GM19023 (cell line): ENCODE measurements at regions not wholly inside any gene's neighbourhood (a gene's known extent, or its start where the extent isn't known, plus 50 kb on each side); places are given as distances from the start of the nearest gene placed in this dataset.
"Not testable (repeated sequence)": the region's sequence is repeated elsewhere in the genome, so short reads cannot be mapped to it uniquely, and the experiment has no call there.

ENCODE experiments used
- ATAC-seq: cut with Tn5 transposase; IDR thresholded peaks from one replicate; pipeline ENCODE4 v1.9.1; 2021; ENCODE audit warnings: mild to moderate bottlenecking, moderate library complexity; ENCODE audit not compliant: unreplicated experiment

GRCh38 chr2:121064186-121064585, 220.8 kb downstream of the TFCP2L1 start:
- no peak for ATAC-seq

- no peak for ATAC-seq
Observed at GRCh38 chr2:121065239-121065638, 219.8 kb downstream of the TFCP2L1 start.

DNA sequence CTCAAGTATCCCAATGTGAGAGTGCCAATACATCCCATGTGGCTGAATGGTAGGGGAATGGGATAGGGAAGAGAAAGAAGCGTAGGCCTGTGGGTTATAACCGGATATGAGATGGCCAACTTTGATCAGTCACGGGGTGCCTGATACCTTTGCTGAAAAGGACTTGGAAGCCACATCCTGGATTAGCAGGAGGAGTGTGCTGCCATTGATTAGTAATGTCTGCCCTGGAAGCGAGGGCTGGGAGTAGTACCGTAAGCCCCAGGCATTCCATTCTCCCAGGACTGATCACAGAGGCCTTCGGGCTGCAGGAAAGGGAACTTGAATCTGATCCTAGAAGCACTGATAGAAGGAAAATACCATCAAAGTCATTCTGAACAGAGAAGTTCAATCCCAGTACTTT, 218.5 kb downstream of the TFCP2L1 start:
- ATAC-seq: no peak

DNA sequence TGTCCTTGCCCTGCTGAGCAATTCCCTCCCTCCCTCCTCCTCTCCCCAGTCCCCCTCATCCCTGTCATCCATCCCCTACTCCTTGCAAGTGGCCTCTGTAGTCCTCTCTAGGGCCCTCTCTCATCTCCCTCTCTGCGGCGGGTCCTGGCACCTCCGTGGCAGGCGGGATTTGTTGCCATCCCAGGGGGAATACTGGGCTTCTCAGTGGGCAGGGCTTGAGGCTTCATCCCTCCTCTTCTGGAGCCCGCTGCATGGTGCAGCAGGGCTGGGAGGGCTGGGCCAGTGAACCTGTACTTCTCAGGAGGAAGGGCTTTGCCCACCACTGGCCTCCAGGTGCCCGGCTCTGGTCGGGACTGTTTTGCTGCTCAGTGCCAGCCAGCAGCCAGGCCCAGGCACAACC, 216.2 kb downstream of the TFCP2L1 start:
- ATAC-seq: no peak

DNA sequence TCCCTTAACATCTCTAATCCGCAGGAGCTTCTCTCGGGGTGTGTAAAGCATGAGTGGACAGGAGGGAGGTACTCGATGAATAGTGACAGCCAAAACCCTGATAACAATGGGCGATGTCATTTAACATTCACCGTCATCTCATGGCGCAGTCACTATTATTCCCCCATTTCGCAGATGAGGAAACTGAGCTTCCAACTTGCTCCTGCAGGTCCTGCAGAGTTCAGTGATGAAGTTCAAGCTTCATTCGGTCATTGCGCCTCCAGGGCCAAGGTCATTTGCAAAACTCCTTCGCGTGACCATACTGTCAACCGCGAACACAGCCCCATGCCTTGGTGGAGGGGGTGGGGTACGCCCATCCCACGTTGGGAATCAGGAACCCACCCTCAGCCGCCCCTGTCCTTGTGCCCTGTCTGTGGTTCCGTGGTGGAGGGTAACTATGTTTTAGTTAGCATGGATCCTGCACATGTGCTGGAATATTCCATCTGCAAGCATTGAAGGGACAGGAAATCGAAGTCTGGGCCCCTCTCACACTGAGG, 215.5 kb downstream of the TFCP2L1 start:
- ATAC-seq: no peak

DNA sequence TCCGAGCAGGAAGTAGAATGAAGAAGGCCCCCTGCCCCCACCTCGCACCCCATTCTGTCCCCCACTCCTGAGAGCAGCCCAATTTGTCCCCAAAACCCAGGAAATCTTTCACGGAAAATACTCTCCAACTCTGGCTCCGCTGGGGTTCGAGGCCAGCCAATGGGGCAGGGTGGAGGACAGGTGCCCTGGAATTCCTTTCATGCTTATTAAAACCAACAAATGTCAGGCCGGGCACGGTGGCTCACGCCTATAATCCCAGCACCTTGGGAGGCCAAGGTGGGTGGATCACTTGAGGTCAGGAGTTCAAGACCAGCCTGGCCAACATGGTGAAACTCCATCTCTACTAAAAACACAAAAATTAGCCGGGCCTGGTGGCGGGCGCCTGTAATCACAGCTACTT, 214.9 kb downstream of the TFCP2L1 start:
- not testable (repeated sequence) for ATAC-seq

- peak; percentile 67 for ATAC-seq
Observed at GRCh38 chr2:121071034-121071504, 213.9 kb downstream of the TFCP2L1 start.

DNA sequence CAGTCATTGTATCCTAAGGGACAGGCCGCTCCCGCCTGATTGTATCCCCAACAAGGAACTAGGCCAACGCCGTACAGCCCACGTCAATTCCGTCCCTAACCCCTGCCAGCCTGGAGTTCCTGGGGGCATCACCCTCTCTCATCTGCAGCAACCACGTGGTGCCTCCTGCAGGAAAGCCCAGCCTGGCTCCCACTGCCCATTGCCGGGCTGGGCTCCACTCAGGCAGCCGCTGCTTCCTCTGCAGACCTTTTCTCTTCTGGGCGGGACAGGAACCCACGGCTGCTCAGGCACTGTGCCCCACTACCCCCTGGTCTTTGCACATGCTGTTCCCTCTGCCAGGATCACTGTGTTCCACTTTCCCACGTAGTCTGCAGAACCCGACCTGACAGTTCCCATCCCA, 212.2 kb downstream of the TFCP2L1 start:
- ATAC-seq: no peak

- ATAC-seq: no peak
Observed at GRCh38 chr2:121073320-121074210, 211.4 kb downstream of the TFCP2L1 start.

DNA sequence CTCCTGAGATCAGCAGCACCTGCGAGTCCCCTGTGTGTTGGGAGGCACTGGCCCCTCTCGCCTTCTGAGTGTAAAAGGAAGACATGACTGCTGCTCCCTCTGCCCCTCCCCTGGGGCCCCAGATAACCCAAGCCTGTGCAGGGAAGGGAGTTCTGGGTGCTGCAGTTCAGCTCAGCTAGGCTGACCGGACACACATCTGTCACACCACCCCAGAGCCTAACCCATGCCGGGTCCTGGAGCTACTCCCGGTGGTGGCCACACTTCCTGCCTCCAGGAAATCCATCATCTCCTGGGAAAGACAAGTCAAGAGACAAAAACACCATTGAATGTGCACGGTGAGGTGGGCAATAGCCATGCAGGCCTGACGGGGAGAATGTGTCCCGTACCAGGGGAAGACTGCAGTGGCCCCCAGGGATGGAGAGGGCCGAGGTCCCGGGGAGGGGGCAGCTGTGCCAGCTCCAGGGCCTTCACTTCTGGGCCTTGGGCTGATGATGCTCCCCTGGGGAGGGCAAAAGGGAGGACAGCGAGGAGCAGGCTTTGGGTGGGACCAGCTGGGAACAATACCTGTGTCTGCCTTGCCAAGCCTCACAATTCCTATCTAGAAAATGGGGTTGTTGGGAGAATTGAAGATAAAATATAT, 210.6 kb downstream of the TFCP2L1 start:
- ATAC-seq: no peak

GRCh38 chr2:121075006-121075551, 209.9 kb downstream of the TFCP2L1 start:
- no peak for ATAC-seq

GRCh38 chr2:121075641-121076497, 209.1 kb downstream of the TFCP2L1 start:
- ATAC-seq: no peak

GRCh38 chr2:121076498-121076820, 208.5 kb downstream of the TFCP2L1 start:
- no peak for ATAC-seq

DNA sequence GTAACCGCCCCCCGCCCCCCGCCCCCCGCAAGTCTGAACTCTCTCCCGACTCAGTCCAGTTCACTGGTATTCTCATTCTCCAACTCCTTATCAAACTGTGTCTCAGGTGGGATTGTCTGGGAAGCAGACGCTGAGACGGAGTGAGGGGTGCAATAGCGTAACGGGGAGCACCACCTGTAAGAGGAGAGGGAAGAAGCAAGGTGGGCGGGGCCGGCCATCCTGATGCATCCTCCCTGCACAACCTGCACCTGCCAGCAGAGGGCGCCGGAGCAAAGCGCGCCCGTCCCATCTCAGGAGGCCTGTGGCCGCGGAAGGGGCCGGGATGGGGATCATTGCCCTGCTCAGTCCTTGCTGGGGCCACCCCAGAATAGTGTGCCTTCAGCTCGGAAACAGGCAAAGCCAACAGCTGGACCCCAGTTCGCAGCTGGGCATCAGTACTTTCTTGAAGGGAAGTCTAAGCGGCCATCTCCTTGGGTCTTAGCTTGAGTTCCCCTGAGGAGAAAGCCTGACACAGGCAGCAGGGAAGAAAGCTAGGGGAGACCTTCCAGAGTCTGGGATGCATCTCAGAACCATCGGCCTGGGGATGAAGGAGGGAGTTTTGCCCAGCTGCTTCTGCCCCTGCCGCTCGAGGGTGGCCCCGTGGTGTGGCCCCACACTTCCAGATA, 208.0 kb downstream of the TFCP2L1 start:
- peak; percentile 58 for ATAC-seq

- no peak for ATAC-seq
Observed at GRCh38 chr2:121078899-121079298, 206.1 kb downstream of the TFCP2L1 start.

DNA sequence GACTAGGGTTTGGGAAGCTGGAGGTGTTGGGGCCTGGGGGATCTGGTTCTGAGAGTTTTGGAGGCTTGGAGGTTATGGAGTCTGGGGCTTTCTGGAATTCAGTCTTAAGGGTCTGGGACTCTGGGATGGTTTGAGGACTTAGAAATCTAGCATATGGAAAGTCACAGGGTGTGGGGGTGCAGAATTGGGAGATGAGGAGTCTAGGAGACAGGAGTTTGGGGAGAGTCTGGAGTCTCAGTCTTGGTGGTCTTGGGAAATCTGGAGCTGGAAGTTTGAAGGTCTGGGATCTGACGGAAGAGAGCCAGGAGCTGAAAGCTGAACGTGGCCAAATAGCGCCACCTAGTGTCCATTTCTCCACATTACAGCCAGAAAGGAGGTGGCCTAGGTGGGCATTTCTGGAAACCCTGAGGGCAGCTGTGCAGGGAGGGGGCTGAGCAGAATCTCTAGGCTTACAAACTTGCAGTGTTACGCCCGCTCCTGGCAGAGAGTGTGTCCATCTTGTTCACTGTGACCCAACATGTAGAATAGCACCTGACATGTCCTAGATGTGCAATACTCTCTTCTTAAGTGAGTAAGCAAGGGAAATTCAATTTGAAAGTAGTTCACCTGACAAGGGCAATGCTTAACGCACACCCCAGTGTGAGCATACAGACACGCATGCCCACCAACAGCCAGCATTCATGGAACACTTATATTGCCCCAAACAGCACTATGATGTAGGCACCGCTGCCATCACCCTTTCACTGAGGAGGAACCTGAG, 204.8 kb downstream of the TFCP2L1 start:
- ATAC-seq: no peak

- no peak for ATAC-seq
Observed at GRCh38 chr2:121081701-121082100, 203.3 kb downstream of the TFCP2L1 start.

DNA sequence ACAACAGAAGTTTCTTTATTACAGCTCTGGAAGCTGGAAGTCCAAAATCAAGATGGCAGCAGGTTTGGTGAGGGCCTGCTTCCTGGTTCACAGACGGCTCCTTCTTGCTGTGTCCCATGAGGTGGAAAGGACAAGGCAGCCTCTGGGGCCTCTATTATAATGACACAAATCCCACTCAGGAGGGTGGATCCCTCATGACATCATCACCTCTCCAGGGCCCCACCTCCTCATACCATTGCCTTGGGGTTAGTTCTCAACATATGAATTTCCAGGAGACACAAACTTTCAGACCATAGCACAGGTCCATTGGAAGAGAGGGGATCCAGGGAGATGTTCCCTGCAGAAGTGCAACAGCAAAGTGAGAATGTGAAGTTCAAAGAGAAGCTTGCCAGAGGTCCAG, 202.8 kb downstream of the TFCP2L1 start:
- no peak for ATAC-seq

GRCh38 chr2:121084130-121084680, 200.8 kb downstream of the TFCP2L1 start:
- ATAC-seq: no peak
